ENCODE measurements at regions not wholly inside any gene's neighbourhood (a gene's known extent, or its start where the extent isn't known, plus 50 kb on each side); places are given as distances from the start of the nearest gene placed in this dataset.

- TF ChIP-seq EZH2phosphoT487 (IDR thresholded peaks at IDR 0.05; ENCODE audit: low read depth, severe bottlenecking, unreplicated experiment) (no peak), CTCF (IDR thresholded peaks at IDR 0.05; ENCODE audit: poor library complexity) (no peak), EZH2 (IDR thresholded peaks at IDR 0.05; ENCODE audit: borderline replicate concordance) (no peak)
Measured at GRCh38 chr13:70483599-70484276, 375.5 kb upstream of the KLHL1 start.

Measured in hepatocyte (in vitro differentiated cells).